ENCODE measurements at regions not wholly inside any gene's neighbourhood (a gene's known extent, or its start where the extent isn't known, plus 50 kb on each side); places are given as distances from the start of the nearest gene placed in this dataset.
A peak's percentile ranks its signal among the peaks of the same experiment; 100 is the strongest.
"Not testable (repeated sequence)": the region's sequence is repeated elsewhere in the genome, so short reads cannot be mapped to it uniquely, and the experiment has no call there.

- DNase-seq: no peak
Measured at GRCh38 chr2:225893151-225893550, 493.6 kb downstream of the NYAP2 start.

GRCh38 chr2:225891771-225892170 lies 492.3 kb downstream of the NYAP2 start:
- DNase-seq: no peak

GRCh38 chr2:225891013-225891412 lies 491.5 kb downstream of the NYAP2 start:
- DNase-seq: no peak

- DNase-seq: peak in 1 of 2 experiments; percentile 45
Measured at GRCh38 chr2:225889452-225889851, 489.9 kb downstream of the NYAP2 start.

- DNase-seq: no peak
Measured at GRCh38 chr2:225867071-225867470, 467.6 kb downstream of the NYAP2 start.

GRCh38 chr2:225865468-225865867 lies 466.0 kb downstream of the NYAP2 start:
- DNase-seq: no peak

- no peak for DNase-seq
Measured at GRCh38 chr2:225864394-225864793, 464.9 kb downstream of the NYAP2 start.

GRCh38 chr2:225842939-225843338 lies 443.4 kb downstream of the NYAP2 start:
- no peak for DNase-seq

GRCh38 chr2:225841314-225841713 lies 441.8 kb downstream of the NYAP2 start:
- DNase-seq: no peak

- no peak for DNase-seq
Measured at GRCh38 chr2:225837328-225837727, 437.8 kb downstream of the NYAP2 start.

GRCh38 chr2:225824748-225825449 lies 425.4 kb downstream of the NYAP2 start:
- DNase-seq: no peak

GRCh38 chr2:225821351-225821750 lies 421.8 kb downstream of the NYAP2 start:
- DNase-seq: no peak

GRCh38 chr2:225820826-225821225 lies 421.3 kb downstream of the NYAP2 start:
- no peak for DNase-seq

GRCh38 chr2:225814554-225814953 lies 415.0 kb downstream of the NYAP2 start:
- no peak for DNase-seq

- DNase-seq: no peak
Measured at GRCh38 chr2:225806105-225806504, 406.6 kb downstream of the NYAP2 start.

GRCh38 chr2:225802076-225802475 lies 402.6 kb downstream of the NYAP2 start:
- DNase-seq: not testable (repeated sequence)

- no peak for DNase-seq
Measured at GRCh38 chr2:225797394-225797793, 397.9 kb downstream of the NYAP2 start.

- DNase-seq: no peak
Measured at GRCh38 chr2:225794652-225795400, 395.3 kb downstream of the NYAP2 start.

GRCh38 chr2:225793736-225794550 lies 394.4 kb downstream of the NYAP2 start:
- no peak for DNase-seq

GRCh38 chr2:225788571-225789094 lies 389.1 kb downstream of the NYAP2 start:
- DNase-seq: no peak

- DNase-seq: no peak
Measured at GRCh38 chr2:225787497-225787896, 388.0 kb downstream of the NYAP2 start.

GRCh38 chr2:225781991-225782390 lies 382.5 kb downstream of the NYAP2 start:
- no peak for DNase-seq

GRCh38 chr2:225781145-225781544 lies 381.6 kb downstream of the NYAP2 start:
- DNase-seq: no peak
